ENCODE measurements at regions not wholly inside any gene's neighbourhood (a gene's known extent, or its start where the extent isn't known, plus 50 kb on each side); places are given as distances from the start of the nearest gene placed in this dataset.

DNA sequence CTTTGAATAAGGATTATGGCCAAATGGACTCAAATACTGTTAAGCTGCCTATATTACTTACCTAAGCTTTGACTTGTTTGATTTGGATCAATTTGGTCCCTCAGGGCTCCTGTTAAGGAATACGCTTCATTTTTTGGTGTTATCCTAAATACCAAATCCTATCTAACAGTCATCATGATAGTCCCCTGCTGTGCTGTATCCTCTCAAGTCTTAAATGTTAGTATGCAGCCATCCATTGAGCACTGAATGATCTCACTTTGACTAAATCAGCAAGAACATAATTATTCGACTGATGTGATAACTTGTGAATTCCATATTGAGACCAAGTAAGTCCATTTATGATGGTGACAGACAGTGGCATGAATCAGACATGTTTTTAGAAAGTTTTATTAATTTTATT, 53.1 kb upstream of the ATF3 start (continued):
- no peak for TF ChIP-seq MEF2A (IDR thresholded peaks at IDR 0.05; ENCODE audit: insufficient read depth, low read depth, low read length)
- TF ChIP-seq JUNB (IDR thresholded peaks at IDR 0.05) = no peak
- TF ChIP-seq, protein P1, sequence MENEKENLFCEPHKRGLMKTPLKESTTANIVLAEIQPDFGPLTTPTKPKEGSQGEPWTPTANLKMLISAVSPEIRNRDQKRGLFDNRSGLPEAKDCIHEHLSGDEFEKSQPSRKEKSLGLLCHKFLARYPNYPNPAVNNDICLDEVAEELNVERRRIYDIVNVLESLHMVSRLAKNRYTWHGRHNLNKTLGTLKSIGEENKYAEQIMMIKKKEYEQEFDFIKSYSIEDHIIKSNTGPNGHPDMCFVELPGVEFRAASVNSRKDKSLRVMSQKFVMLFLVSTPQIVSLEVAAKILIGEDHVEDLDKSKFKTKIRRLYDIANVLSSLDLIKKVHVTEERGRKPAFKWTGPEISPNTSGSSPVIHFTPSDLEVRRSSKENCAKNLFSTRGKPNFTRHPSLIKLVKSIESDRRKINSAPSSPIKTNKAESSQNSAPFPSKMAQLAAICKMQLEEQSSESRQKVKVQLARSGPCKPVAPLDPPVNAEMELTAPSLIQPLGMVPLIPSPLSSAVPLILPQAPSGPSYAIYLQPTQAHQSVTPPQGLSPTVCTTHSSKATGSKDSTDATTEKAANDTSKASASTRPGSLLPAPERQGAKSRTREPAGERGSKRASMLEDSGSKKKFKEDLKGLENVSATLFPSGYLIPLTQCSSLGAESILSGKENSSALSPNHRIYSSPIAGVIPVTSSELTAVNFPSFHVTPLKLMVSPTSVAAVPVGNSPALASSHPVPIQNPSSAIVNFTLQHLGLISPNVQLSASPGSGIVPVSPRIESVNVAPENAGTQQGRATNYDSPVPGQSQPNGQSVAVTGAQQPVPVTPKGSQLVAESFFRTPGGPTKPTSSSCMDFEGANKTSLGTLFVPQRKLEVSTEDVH (IDR thresholded peaks at IDR 0.05; ENCODE audit: low read depth, partially characterized antibody) = no peak
- TF ChIP-seq RAD51 (IDR thresholded peaks at IDR 0.05) = no peak
- TF ChIP-seq MTA2 (IDR thresholded peaks at IDR 0.05; ENCODE audit: low read depth) = no peak
- no peak for TF ChIP-seq SUZ12 (IDR thresholded peaks at IDR 0.05; ENCODE audit: unreplicated experiment)

DNA sequence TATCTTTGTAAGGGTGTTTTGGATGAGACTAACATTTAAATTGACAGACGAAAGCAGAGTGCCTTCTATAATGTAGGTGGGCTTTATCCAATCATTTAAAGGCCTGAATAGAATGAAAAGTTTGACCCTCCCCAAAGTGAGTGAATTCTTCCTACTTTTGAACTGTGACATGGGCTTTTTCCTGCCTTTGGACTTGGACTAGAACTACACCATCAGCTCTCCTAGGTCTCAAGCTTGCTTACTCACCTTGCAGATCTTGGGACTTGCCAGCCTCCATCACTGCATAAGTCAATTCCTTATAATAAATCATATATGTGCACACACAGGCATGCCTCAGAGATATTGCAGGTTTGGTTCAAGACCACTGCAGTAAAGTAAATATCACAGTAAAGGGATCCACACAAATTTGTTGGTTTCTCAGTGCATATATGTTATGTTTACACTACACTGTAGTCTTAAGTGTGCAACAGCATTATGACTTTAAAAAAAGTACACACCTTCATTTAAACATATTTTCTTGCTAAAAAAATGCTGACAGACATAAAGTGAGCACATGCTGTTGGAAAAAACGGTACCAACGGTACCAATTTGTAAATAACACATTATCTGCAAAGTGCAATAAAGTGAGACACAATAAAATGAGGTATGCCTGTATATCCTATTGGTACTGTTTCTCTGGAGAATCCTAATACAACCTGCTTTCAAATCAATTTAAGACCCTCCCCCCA, 51.6 kb upstream of the ATF3 start:
- Histone ChIP-seq H3K4me3 (no peak overlapping the region), H3K4me1 (ENCODE audit: control insufficient read depth, insufficient read depth, low read length) (peaks cover 8% of the 10 kb centered on the region), H3K79me2 (ENCODE audit: control insufficient read depth, insufficient read depth, low read length) (no peaks in the 10 kb centered on the region; the same call in 1 of the 2 replicates), H3K9me3 (replicated peaks; ENCODE audit: control insufficient read depth, insufficient read depth, low read length) (no peaks in the 10 kb centered on the region; the same call in 2 of the 3 replicates), H3K9ac (ENCODE audit: control insufficient read depth, insufficient read depth, low read length) (no peak overlapping the region), H3K27me3 (replicated peaks in 1 of 2; ENCODE audit: control insufficient read depth in 2 of 2, insufficient read depth in 2 of 2, low read length in 1 of 2) (no peaks in the 10 kb centered on the region), H3K27ac (ENCODE audit: control insufficient read depth, insufficient read depth) (no peak overlapping the region), H2AFZ (ENCODE audit: control insufficient read depth, low read depth, low read length) (no peak overlapping the region), H3K36me3 (ENCODE audit: control insufficient read depth in 2 of 2, insufficient read depth in 2 of 2, low read length in 1 of 2) (no peaks in the 10 kb centered on the region), H4K20me1 (ENCODE audit: control insufficient read depth, insufficient read depth) (no peaks in the 10 kb centered on the region), H3K4me2 (ENCODE audit: control insufficient read depth, insufficient read depth) (no peak overlapping the region)
- no TSS peak for BruUV-seq (replicated peaks)
- ChIA-PET POLR2A (interaction anchor here (0.9 to 2.0 kb wide), 6 partner anchors 10 to 62 kb away, joined by 3 to 7 read pairs (median 4); partner anchors contain the start of gene ATF3), CTCF (interaction anchor here (1.6 to 4.3 kb wide), 4 partner anchors 10 to 79 kb away, joined by 6 to 26 read pairs (median 8); partner anchors contain the start of gene ATF3), SMC1A (ENCODE audit: uncharacterized antibody, unreplicated experiment) (interaction anchor here (0.5 to 2.9 kb wide), 9 partner anchors 10 to 108 kb away, joined by 3 to 13 read pairs (median 4); partner anchors contain the start of gene ATF3), RAD21 (ENCODE audit: unreplicated experiment) (interaction anchor here (0.8 to 2.5 kb wide), 3 partner anchors 40 to 58 kb away, joined by 3 to 8 read pairs (median 7); partner anchors contain the start of gene ATF3)
- 63% methylated on average over 3 of the region's 3 CpGs for WGBS (ENCODE audit: insufficient coverage, insufficient replicate concordance, low lambda C conversion rate, missing lambda C conversion rate)
- ATAC-seq (no peak), DNase-seq (ENCODE audit: low read depth, low spot score) (no peak), FAIRE-seq (no peak)
- intact Hi-C loops (cut with micrococcal nuclease; ENCODE audit: unreplicated experiment) (no loop called here), in situ Hi-C loops (cut with MboI) (no loop called here)
- no peak for TF ChIP-seq PAX5 (IDR thresholded peaks at IDR 0.05; ENCODE audit: borderline replicate concordance, low read depth, low read length)
- TF ChIP-seq SP1 (IDR thresholded peaks at IDR 0.05; ENCODE audit: low read depth, low read length) = no peak
- TF ChIP-seq NRF1 (conservative IDR thresholded peaks at IDR 0.05; ENCODE audit: low read depth, low read length) = no peak
- TF ChIP-seq, protein P2, sequence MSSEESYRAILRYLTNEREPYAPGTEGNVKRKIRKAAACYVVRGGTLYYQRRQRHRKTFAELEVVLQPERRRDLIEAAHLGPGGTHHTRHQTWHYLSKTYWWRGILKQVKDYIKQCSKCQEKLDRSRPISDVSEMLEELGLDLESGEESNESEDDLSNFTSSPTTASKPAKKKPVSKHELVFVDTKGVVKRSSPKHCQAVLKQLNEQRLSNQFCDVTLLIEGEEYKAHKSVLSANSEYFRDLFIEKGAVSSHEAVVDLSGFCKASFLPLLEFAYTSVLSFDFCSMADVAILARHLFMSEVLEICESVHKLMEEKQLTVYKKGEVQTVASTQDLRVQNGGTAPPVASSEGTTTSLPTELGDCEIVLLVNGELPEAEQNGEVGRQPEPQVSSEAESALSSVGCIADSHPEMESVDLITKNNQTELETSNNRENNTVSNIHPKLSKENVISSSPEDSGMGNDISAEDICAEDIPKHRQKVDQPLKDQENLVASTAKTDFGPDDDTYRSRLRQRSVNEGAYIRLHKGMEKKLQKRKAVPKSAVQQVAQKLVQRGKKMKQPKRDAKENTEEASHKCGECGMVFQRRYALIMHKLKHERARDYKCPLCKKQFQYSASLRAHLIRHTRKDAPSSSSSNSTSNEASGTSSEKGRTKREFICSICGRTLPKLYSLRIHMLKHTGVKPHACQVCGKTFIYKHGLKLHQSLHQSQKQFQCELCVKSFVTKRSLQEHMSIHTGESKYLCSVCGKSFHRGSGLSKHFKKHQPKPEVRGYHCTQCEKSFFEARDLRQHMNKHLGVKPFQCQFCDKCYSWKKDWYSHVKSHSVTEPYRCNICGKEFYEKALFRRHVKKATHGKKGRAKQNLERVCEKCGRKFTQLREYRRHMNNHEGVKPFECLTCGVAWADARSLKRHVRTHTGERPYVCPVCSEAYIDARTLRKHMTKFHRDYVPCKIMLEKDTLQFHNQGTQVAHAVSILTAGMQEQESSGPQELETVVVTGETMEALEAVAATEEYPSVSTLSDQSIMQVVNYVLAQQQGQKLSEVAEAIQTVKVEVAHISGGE (CRISPR knock-in tag; IDR thresholded peaks at IDR 0.05) = no peak
- TF ChIP-seq CEBPB (IDR thresholded peaks at IDR 0.05; ENCODE audit: borderline replicate concordance in 1 of 2, low read depth in 2 of 2, low read length in 2 of 2) = no peak
- TF ChIP-seq ZNF217 (IDR thresholded peaks at IDR 0.05) = no peak
- no peak for TF ChIP-seq SREBF1 (IDR thresholded peaks at IDR 0.05; ENCODE audit: low read length)
- TF ChIP-seq TCF7 (IDR thresholded peaks at IDR 0.05; ENCODE audit: borderline replicate concordance) = no peak
